CD4-positive, CD25-positive, alpha-beta regulatory T cell (primary cell): ENCODE measurements at regions not wholly inside any gene's neighbourhood (a gene's known extent, or its start where the extent isn't known, plus 50 kb on each side); places are given as distances from the start of the nearest gene placed in this dataset.

ENCODE experiments used
- ATAC-seq, 2 donors: fragments of 150-1000 bp; cut with Tn5 transposase; one replicate each; pipeline ENCODE4 v1.10.0; 2021; ENCODE audit warnings: low read depth in 2 of 2, moderate number of reproducible peaks in 2 of 2, moderate library complexity in 1 of 2
- DNase-seq, 3 donors: peaks; one replicate each; pipeline versions ENCODE4 v3.0.0 to v3.0.0-alpha.2; 2012 to 2022; ENCODE audit warnings: mixed read lengths in 1 of 3
- H3K27ac ChIP-seq: one replicate; pipeline ENCODE4 v1.7.0; 2013; ENCODE audit warnings: mild to moderate bottlenecking, low read length; ENCODE audit not compliant: insufficient read depth, poor library complexity, severe bottlenecking
- H3K27me3 ChIP-seq: one replicate; pipeline ENCODE4 v1.7.0; 2013; ENCODE audit warnings: low read length; ENCODE audit not compliant: control insufficient read depth, insufficient read depth
- H3K36me3 ChIP-seq: one replicate; pipeline ENCODE4 v1.7.0; 2013; ENCODE audit warnings: mild to moderate bottlenecking, low read length, moderate library complexity; ENCODE audit not compliant: control insufficient read depth, insufficient read depth
- H3K4me1 ChIP-seq: 2 replicates; pipeline ENCODE4 v1.7.0; 2013; ENCODE audit warnings: mild to moderate bottlenecking, low read length; ENCODE audit not compliant: insufficient read depth, control insufficient read depth, poor library complexity, severe bottlenecking
- H3K4me3 ChIP-seq: one replicate; pipeline ENCODE4 v1.7.0; 2013; ENCODE audit warnings: low read depth, mild to moderate bottlenecking, low read length, moderate library complexity
- H3K9me3 ChIP-seq, 2 experiments: 1 replicate in 1 of 2; 2 replicates in 1 of 2; pipeline ENCODE4 v1.7.0; 2013; ENCODE audit warnings: low read length in 2 of 2, mild to moderate bottlenecking in 1 of 2, moderate library complexity in 1 of 2; ENCODE audit not compliant: control insufficient read depth in 2 of 2
- H3K27ac Mint-ChIP-seq, 3 donors: one replicate each; pipeline ENCODE4 v1.8.0; 2020 to 2022; ENCODE audit warnings: mild to moderate bottlenecking in 3 of 3, mixed read lengths in 3 of 3, moderate library complexity in 2 of 3
- H3K27me3 Mint-ChIP-seq: one replicate; pipeline ENCODE4 v1.8.0; 2022; ENCODE audit warnings: mild to moderate bottlenecking, mixed read lengths
- H3K36me3 Mint-ChIP-seq: one replicate; pipeline ENCODE4 v1.8.0; 2020; ENCODE audit warnings: mixed read lengths
- H3K4me1 Mint-ChIP-seq, 4 donors: one replicate each; pipeline ENCODE4 v1.8.0; 2020 to 2022; ENCODE audit warnings: mixed read lengths in 4 of 4, mild to moderate bottlenecking in 1 of 4
- H3K4me3 Mint-ChIP-seq, 4 donors: one replicate each; pipeline ENCODE4 v1.8.0; 2020 to 2022; ENCODE audit warnings: mild to moderate bottlenecking in 4 of 4, mixed read lengths in 4 of 4, moderate library complexity in 3 of 4
- H3K9me3 Mint-ChIP-seq, 7 donors: one replicate each; pipeline ENCODE4 v1.8.0; 2020 to 2022; ENCODE audit warnings: mixed read lengths in 7 of 7, mild to moderate bottlenecking in 3 of 7, moderate library complexity in 2 of 7

DNA sequence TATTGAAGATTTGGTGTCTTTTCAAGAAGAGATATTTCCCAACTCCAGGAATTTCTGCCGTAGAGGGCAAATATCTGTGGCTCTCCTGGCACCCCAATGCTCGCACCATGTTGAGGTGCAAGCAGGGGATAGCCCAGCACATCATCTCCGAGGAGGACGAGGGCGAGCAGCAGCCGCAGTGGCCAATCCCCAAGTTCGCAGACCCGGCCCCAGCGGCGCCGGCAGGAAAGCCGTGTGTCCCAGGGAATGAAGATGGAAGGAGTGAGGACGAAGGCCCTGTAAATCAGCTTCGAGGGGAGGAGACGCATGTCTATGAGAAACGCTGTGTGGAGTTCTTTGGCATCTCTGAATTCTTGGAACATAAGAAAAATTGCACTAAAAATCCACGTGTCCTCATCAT, 213.4 kb upstream of the UBE2E2 start:
- ATAC-seq: no peak
- no peak overlapping the region for H3K4me3 ChIP-seq
- peaks cover 0 to 10% (median 3%) of the 10 kb centered on the region in 7 donors for H3K9me3 Mint-ChIP-seq
- H3K4me3 Mint-ChIP-seq: no peak overlapping the region
- H3K27me3 Mint-ChIP-seq: no peaks in the 10 kb centered on the region
- no peak overlapping the region for H3K27ac ChIP-seq
- DNase-seq: no peak
- no peaks in the 10 kb centered on the region for H3K27me3 ChIP-seq
- no peak overlapping the region for H3K27ac Mint-ChIP-seq
- H3K4me1 ChIP-seq: no peaks in the 10 kb centered on the region
- no peaks in the 10 kb centered on the region for H3K9me3 ChIP-seq
- no peaks in the 10 kb centered on the region for H3K36me3 ChIP-seq
- no peaks in the 10 kb centered on the region for H3K36me3 Mint-ChIP-seq
- no peaks in the 10 kb centered on the region for H3K4me1 Mint-ChIP-seq

DNA sequence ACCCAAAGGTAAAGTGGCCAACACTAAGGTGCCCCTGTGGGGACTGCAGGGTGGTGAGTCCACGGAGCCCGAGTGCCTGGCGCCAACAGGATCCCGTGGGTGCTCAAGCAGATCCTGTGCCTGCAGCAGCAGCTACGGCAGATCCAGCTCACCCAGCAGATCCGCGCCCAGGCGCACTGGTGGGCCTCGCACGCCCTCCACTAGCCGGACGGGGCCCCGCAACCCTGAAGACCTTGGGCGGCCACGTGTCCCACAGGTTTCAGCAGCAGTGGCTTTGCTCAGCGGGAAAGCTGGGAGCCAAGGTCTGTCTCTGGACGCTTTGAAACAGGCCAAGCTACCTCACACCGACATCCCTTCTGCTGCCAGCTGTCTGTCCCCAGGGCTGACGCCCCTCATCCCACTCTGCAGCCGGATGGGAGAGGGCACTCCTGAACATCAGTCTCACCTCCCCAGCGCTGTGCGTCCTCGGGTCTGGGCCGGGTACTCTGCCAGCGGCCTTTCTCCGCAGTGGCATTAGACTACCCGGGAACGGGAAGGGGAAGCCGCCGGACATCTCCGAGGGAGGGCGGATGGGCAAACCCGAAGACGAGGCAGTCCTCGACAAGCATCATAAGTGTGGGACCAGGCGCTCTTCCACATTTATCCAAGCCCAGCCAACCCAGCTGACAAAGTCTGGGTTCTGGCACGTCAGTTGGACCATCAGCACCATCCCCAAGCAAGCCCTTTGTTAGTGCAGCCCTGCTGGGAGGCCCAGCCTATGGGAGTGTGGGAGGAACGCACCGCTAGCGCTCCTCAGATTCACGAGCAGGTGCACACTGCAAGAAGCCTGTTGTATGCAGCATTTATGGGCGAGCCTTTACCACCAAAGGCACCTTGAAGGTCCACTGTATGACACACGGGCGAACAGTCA, 212.6 kb upstream of the UBE2E2 start:
- peaks cover 0 to 5% (median 0%) of the 10 kb centered on the region in 7 donors for H3K9me3 Mint-ChIP-seq
- Histone ChIP-seq H3K4me1 (no peaks in the 10 kb centered on the region), H3K9me3 (no peaks in the 10 kb centered on the region), H3K27me3 (no peaks in the 10 kb centered on the region), H3K27ac (no peak overlapping the region), H3K4me3 (no peak overlapping the region), H3K36me3 (no peaks in the 10 kb centered on the region)
- H3K4me1 Mint-ChIP-seq: no peaks in the 10 kb centered on the region
- no peak overlapping the region for H3K27ac Mint-ChIP-seq
- DNase-seq (no peak), ATAC-seq (no peak)
- H3K4me3 Mint-ChIP-seq: no peak overlapping the region
- no peaks in the 10 kb centered on the region for H3K27me3 Mint-ChIP-seq
- H3K36me3 Mint-ChIP-seq: no peaks in the 10 kb centered on the region

DNA sequence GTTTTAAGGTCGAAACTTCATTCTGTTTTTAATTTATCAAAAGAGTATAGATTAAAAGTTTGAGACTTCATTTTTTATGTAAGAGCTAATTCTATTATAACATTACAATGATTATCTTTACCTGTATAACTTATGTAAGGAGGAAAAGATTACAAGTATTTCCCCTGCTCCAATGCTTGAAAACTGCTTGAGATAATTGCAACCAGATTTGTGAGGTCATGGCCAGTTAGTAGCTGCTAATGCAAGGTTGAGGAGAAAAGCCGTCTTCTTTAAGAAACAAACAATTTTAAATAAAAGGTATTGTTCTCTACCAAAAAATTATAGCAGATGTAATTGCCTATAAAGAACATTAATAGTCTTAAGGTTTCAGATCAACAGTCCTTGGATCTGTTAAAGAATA, 208.3 kb upstream of the UBE2E2 start:
- Mint-ChIP-seq H3K9me3 (peaks cover 0 to 4% (median 0%) of the 10 kb centered on the region in 7 donors), H3K27me3 (no peaks in the 10 kb centered on the region), H3K4me1 (no peaks in the 10 kb centered on the region), H3K27ac (no peak overlapping the region), H3K4me3 (no peak overlapping the region), H3K36me3 (no peaks in the 10 kb centered on the region)
- no peaks in the 10 kb centered on the region for H3K27me3 ChIP-seq
- ATAC-seq (no peak), DNase-seq (no peak)
- H3K4me3 ChIP-seq: no peak overlapping the region
- H3K4me1 ChIP-seq: no peaks in the 10 kb centered on the region
- H3K9me3 ChIP-seq: no peaks in the 10 kb centered on the region
- no peak overlapping the region for H3K27ac ChIP-seq
- H3K36me3 ChIP-seq: no peaks in the 10 kb centered on the region

DNA sequence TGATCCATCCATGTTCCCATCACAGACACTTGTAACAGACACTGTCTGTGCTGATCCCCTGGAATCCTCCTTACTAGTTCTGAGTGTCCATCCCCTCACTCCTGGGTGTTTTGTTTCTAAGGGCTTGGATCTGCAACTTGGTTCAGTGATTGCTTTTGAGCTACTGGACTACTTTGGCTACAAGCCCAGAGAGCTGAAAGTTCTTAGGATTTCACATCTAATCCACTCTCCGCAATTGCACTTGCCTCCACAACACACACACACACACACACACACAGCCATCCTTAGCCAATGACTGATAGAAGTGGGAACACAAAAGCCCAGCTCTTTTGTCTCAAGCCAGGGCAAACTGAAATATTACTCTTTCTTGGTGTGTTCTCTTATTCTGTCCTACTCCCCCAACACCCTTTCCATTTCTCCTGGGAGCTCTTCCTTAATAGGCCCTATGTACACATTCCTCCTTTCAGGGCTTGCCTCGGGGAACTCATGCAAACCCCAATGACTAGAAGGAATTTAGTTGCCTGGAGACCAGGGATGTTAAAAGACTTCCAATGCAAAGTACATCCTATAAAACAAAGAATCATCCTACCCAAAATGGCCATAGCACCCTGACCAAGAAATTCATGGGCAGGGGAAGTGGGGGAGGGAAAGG, 206.1 kb upstream of the UBE2E2 start:
- Mint-ChIP-seq H3K27ac (no peak overlapping the region), H3K4me3 (no peak overlapping the region), H3K27me3 (no peaks in the 10 kb centered on the region), H3K4me1 (no peaks in the 10 kb centered on the region), H3K9me3 (peaks cover 0 to 4% (median 0%) of the 10 kb centered on the region in 7 donors), H3K36me3 (no peaks in the 10 kb centered on the region)
- ATAC-seq: no peak
- Histone ChIP-seq H3K27me3 (no peaks in the 10 kb centered on the region), H3K36me3 (no peaks in the 10 kb centered on the region), H3K4me3 (no peak overlapping the region), H3K27ac (no peak overlapping the region), H3K9me3 (no peaks in the 10 kb centered on the region), H3K4me1 (no peaks in the 10 kb centered on the region)
- DNase-seq: no peak

DNA sequence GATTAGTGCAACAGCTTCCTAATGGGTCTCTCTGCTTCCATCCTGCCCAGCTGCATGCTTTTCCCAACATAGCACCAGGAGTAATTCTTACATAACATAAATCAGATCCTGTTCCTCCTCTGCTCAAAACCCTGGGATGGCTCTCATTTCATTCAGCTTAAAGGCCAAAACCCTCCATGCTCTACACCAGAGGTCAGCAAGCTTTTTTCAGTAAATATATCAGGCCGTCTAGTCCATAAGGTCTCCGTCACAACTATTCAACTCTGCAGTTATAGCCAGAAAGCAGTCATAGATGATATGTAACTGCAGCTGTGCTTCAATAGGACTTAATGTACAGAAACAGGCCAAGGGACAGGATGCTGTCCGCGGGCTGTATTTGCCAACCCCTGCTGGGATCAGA, 202.8 kb upstream of the UBE2E2 start:
- Mint-ChIP-seq H3K9me3 (peaks cover 0 to 3% (median 0%) of the 10 kb centered on the region in 7 donors), H3K4me3 (no peak overlapping the region), H3K27me3 (no peaks in the 10 kb centered on the region)

DNA sequence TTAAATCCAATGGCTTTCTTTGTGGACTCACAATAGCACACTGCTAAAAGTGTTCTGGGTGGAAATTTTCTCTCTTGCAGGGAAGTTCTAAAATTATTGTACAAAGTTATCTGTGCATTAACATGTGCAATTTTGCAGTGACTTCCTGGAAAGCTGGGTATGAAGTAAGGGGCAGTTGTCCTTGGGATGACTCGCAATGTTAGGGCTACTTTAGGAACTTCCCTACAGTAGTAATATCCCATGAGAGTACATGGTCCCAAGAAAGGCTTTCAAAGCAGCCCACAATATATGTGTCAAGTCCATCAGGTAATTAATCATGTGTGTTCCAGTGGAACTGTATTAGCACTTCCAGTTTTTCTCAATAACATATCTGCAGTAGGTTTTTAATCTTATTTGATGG, 201.0 kb upstream of the UBE2E2 start:
- Mint-ChIP-seq H3K36me3 (no peaks in the 10 kb centered on the region), H3K4me1 (no peaks in the 10 kb centered on the region), H3K9me3 (peaks cover 0 to 3% (median 0%) of the 10 kb centered on the region in 7 donors), H3K4me3 (no peak overlapping the region), H3K27ac (no peak overlapping the region), H3K27me3 (no peaks in the 10 kb centered on the region)
- Histone ChIP-seq H3K9me3 (no peaks in the 10 kb centered on the region), H3K27ac (no peak overlapping the region), H3K4me3 (no peak overlapping the region), H3K4me1 (no peaks in the 10 kb centered on the region), H3K27me3 (no peaks in the 10 kb centered on the region), H3K36me3 (no peaks in the 10 kb centered on the region)
- ATAC-seq (no peak), DNase-seq (no peak)

More for the DNA sequence above, 202.8 kb upstream of the UBE2E2 start:
- Histone ChIP-seq H3K36me3 (no peaks in the 10 kb centered on the region), H3K4me1 (no peaks in the 10 kb centered on the region), H3K9me3 (no peaks in the 10 kb centered on the region), H3K27me3 (no peaks in the 10 kb centered on the region), H3K27ac (no peak overlapping the region), H3K4me3 (no peak overlapping the region)
- DNase-seq (no peak), ATAC-seq (no peak)
- Mint-ChIP-seq H3K27ac (no peak overlapping the region), H3K4me1 (no peaks in the 10 kb centered on the region), H3K36me3 (no peaks in the 10 kb centered on the region)

DNA sequence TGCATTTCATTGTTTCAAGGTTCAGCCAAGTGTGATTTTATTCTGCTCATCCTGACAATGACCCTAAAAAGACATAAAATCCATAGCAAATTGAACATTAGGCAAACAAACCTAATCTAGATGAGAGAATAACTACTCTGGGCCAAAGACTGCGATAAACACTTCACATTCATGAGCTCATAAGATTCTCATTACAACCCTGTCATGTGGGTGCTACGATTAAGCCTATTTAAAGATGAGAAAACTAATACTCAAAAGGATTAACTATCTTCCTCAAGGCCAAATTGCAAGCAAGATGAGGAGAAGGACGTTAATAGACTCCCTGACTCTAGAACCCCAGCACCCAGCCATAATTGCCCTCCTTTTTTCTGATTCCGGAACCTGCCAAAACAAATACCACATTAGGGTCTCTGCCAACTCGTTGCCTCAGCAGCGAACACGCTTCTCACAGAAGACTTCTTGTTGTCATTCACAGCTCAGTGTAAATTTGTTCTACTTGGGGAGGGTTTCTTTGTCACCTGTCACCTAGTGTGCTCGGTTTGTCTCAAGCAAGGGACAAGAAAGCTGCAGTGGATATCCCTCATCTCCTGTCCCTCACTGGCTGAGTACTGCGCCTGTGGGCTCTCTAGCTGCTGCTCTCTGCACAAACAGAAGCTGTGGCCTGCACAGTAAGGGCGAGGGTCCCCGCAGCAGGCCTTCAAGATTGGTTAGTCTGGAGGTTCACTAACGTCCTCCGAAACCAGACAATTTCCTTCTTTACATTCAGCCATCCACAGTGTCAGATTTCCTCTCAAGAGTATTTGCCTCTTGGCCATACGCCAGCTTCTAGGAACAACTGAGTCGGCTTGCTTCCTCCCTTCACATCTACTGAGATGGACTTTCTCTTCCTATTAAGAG, 200.0 kb upstream of the UBE2E2 start:
- no peaks in the 10 kb centered on the region for H3K36me3 ChIP-seq
- no peak overlapping the region for H3K27ac Mint-ChIP-seq
- no peaks in the 10 kb centered on the region for H3K4me1 Mint-ChIP-seq
- H3K4me3 Mint-ChIP-seq: no peak overlapping the region
- ATAC-seq (no peak), DNase-seq (no peak)
- H3K36me3 Mint-ChIP-seq: no peaks in the 10 kb centered on the region
- no peaks in the 10 kb centered on the region for H3K9me3 ChIP-seq
- no peak overlapping the region for H3K27ac ChIP-seq
- H3K27me3 ChIP-seq: no peaks in the 10 kb centered on the region
- H3K4me1 ChIP-seq: no peaks in the 10 kb centered on the region
- H3K27me3 Mint-ChIP-seq: no peaks in the 10 kb centered on the region
- H3K4me3 ChIP-seq: no peak overlapping the region
- H3K9me3 Mint-ChIP-seq: peaks cover 0 to 2% (median 0%) of the 10 kb centered on the region in 7 donors
